Stimulated activated CD4-positive, alpha-beta T cell treated with anti-CD3 and anti-CD28 coated beads, Interleukin-12 subunit alpha, Interleukin-12 subunit beta, amount 100 ng/mL, for 4 hours (primary cell): ENCODE measurements at regions not wholly inside any gene's neighbourhood (a gene's known extent, or its start where the extent isn't known, plus 50 kb on each side); places are given as distances from the start of the nearest gene placed in this dataset.

Experiments
- DNase-seq: peaks from one replicate; pipeline ENCODE4 v3.0.0-alpha.2; 2020

GRCh38 chr5:96091874-96092273, 130.2 kb upstream of the ELL2 start:
- DNase-seq = no peak

- no peak for DNase-seq
These were observed 128.6 kb upstream of the ELL2 start for GRCh38 chr5:96090215-96090614.

GRCh38 chr5:96088706-96089498, 127.3 kb upstream of the ELL2 start:
- DNase-seq = no peak

GRCh38 chr5:96087939-96088338, 126.3 kb upstream of the ELL2 start:
- DNase-seq = no peak

GRCh38 chr5:96084874-96085506, 123.3 kb upstream of the ELL2 start:
- no peak for DNase-seq

GRCh38 chr5:96083361-96083881, 121.8 kb upstream of the ELL2 start:
- no peak for DNase-seq

- DNase-seq = no peak
These were observed 119.7 kb upstream of the ELL2 start for GRCh38 chr5:96081276-96081858.

GRCh38 chr5:96080557-96080956, 118.9 kb upstream of the ELL2 start:
- no peak for DNase-seq

GRCh38 chr5:96079962-96080361, 118.3 kb upstream of the ELL2 start:
- DNase-seq = no peak

- peak; percentile 7 for DNase-seq
These were observed 117.4 kb upstream of the ELL2 start for GRCh38 chr5:96079075-96079474.

- no peak for DNase-seq
These were observed 114.8 kb upstream of the ELL2 start for GRCh38 chr5:96076451-96076850.

GRCh38 chr5:96075579-96076289, 114.1 kb upstream of the ELL2 start:
- DNase-seq = no peak

GRCh38 chr5:96074870-96075269, 113.2 kb upstream of the ELL2 start:
- DNase-seq = no peak

- DNase-seq = no peak
These were observed 112.8 kb upstream of the ELL2 start for GRCh38 chr5:96074460-96074859.

GRCh38 chr5:96072791-96073165, 111.1 kb upstream of the ELL2 start:
- no peak for DNase-seq

GRCh38 chr5:96072138-96072790, 110.6 kb upstream of the ELL2 start:
- DNase-seq = no peak

GRCh38 chr5:96070622-96071225, 109.1 kb upstream of the ELL2 start:
- DNase-seq = no peak

GRCh38 chr5:96067894-96068614, 106.4 kb upstream of the ELL2 start:
- DNase-seq = no peak

GRCh38 chr5:96067251-96067650, 105.6 kb upstream of the ELL2 start:
- DNase-seq = no peak

- no peak for DNase-seq
These were observed 104.7 kb upstream of the ELL2 start for GRCh38 chr5:96066386-96066719.

GRCh38 chr5:96065685-96066385, 104.2 kb upstream of the ELL2 start:
- no peak for DNase-seq
